ENCODE measurements at regions not wholly inside any gene's neighbourhood (a gene's known extent, or its start where the extent isn't known, plus 50 kb on each side); places are given as distances from the start of the nearest gene placed in this dataset.

DNA sequence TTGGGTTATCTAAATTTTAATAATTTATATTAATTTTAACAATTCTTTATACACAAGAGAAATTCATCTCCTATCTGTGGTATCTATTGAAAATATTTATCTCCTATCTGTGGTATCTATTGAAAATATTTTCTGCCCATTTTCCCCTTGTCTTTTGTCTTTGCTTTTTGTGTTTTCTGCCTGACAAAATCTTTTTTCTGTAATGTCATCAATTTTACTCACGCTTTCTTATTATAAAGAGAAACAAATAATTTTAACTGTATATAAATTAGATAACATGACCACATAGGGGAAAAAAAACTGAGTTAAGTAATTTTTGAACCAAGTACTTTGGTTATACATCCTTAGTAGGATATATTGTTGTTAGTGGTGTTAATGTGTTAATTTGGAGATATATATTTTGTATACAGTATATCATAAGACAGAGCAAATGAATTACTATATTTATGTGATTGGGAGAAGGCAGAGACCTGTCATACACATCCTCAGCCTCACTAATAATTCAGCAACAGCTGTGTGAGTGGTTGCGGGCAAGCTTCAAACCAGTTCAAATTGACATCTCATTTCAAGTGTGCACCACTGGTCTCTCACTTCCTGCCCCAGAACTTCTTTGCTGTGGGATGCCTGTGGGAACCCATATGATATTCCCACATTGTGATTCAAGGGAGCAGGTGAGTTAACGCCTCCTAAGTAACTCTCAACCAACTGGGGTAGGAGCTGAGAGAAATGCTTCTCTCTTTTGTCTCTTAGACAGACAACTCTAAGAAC lies 292.4 kb downstream of the SP3 start:
- Histone ChIP-seq H2BK12ac (ENCODE audit: low read depth, low read length) (no peak overlapping the region), H3K36me3 (ENCODE audit: control insufficient read depth in 2 of 4, insufficient read depth in 4 of 4, low read length in 3 of 4) (no peaks in the 10 kb centered on the region; a peak in 1 of 8 replicates), H2BK20ac (ENCODE audit: low read length) (no peak overlapping the region), H3K79me2 (ENCODE audit: control insufficient read depth in 1 of 2, insufficient read depth in 2 of 2, low read length in 2 of 2) (no peaks in the 10 kb centered on the region), H2AFZ (ENCODE audit: low read length) (no peak overlapping the region), H3K27ac (ENCODE audit: low read depth, low read length) (no peak overlapping the region), H4K91ac (replicated peaks; ENCODE audit: insufficient read length, low read length) (no peak overlapping the region), H3K56ac (replicated peaks; ENCODE audit: insufficient read length, low read depth, low read length) (no peak overlapping the region), H4K8ac (ENCODE audit: extremely low read depth, insufficient read depth, low read length) (no peak overlapping the region), H3K4me2 (ENCODE audit: insufficient read depth in 1 of 2, low read depth in 2 of 2, low read length in 2 of 2) (no peak overlapping the region), H3K23me2 (ENCODE audit: low read depth, low read length) (no peaks in the 10 kb centered on the region; the same call in 1 of the 2 replicates), H3K9me3 (ENCODE audit: insufficient read depth in 2 of 2, low read depth in 1 of 2, low read length in 1 of 2) (peaks cover 0 to 6% of the 10 kb centered on the region in 2 experiments; a peak in 1 of 4 replicates), H2BK15ac (ENCODE audit: low read length) (no peak overlapping the region), H4K5ac (ENCODE audit: insufficient read length, low read depth, low read length) (no peak overlapping the region), H3K18ac (ENCODE audit: extremely low read depth, low read length) (no peak overlapping the region), H2AK5ac (ENCODE audit: low read depth, low read length) (no peak overlapping the region), H4K20me1 (replicated peaks in 1 of 2; ENCODE audit: control insufficient read depth in 1 of 2, insufficient read depth in 2 of 2, low read length in 2 of 2) (no peaks in the 10 kb centered on the region), H3K9ac (replicated peaks in 1 of 4; ENCODE audit: extremely low read depth in 1 of 4, low read depth in 3 of 4, low read length in 3 of 4) (no peak overlapping the region), H2BK5ac (ENCODE audit: low read depth, low read length) (no peak overlapping the region), H3K79me1 (ENCODE audit: low read depth, low read length) (no peaks in the 10 kb centered on the region), H3K14ac (ENCODE audit: insufficient read length) (no peak overlapping the region), H3K4ac (replicated peaks; ENCODE audit: insufficient read length, low read depth, low read length) (no peak overlapping the region), H3K4me1 (replicated peaks in 1 of 4; ENCODE audit: control insufficient read depth in 3 of 4, insufficient read depth in 4 of 4, low read length in 3 of 4) (no peaks in the 10 kb centered on the region), H2BK120ac (replicated peaks; ENCODE audit: low read depth, low read length) (no peak overlapping the region), H3K27me3 (replicated peaks in 1 of 4; ENCODE audit: control insufficient read depth in 3 of 4, extremely low read depth in 1 of 4, insufficient read depth in 3 of 4, low read length in 3 of 4) (no peaks in the 10 kb centered on the region), H3K23ac (ENCODE audit: insufficient read length) (no peak overlapping the region), H3K4me3 (ENCODE audit: extremely low read depth in 1 of 4, insufficient read depth in 2 of 4, low read depth in 3 of 4, low read length in 4 of 4) (no peak overlapping the region)
- FAIRE-seq (no peak), DNase-seq (ENCODE audit: low read depth in 1 of 2, low spot score in 2 of 2) (no peak)
- WGBS, 2 experiments (ENCODE audit: extremely low coverage in 1 of 2, insufficient coverage in 1 of 2, insufficient read length in 1 of 2, insufficient replicate concordance in 2 of 2, low coverage in 1 of 2, low lambda C conversion rate in 2 of 2, missing lambda C conversion rate in 1 of 2): 95% methylated on average over 3 of the region's 3 CpGs; no CpG with 5 or more reads in 1 of the 2 experiments
- CTCF ChIA-PET (ENCODE audit: partially characterized antibody): no interaction called here
- POLR2A ChIA-PET (ENCODE audit: partially characterized antibody): no interaction called here
- TF ChIP-seq POLR2A (IDR thresholded peaks at IDR 0.05; ENCODE audit: control extremely low read depth in 1 of 2, low read depth in 2 of 2, low read length in 2 of 2) (no peak), BCL11A (IDR thresholded peaks at IDR 0.05; ENCODE audit: low read depth in 2 of 2, low read length in 2 of 2) (no peak), GABPA (IDR thresholded peaks at IDR 0.05; ENCODE audit: borderline replicate concordance, insufficient read depth, low read length) (no peak), EZH2 (IDR thresholded peaks at IDR 0.05; ENCODE audit: low read depth, low read length, severe bottlenecking) (no peak), RAD21 (IDR thresholded peaks at IDR 0.05 in 1 of 2, conservative IDR thresholded peaks at IDR 0.05 in 1 of 2; ENCODE audit: low read depth in 2 of 2, low read length in 2 of 2) (no peak), CBX5 (IDR thresholded peaks at IDR 0.05; ENCODE audit: low read depth, low read length) (no peak)
